Tibial nerve (tissue), 4 donors: ENCODE measurements at regions not wholly inside any gene's neighbourhood (a gene's known extent, or its start where the extent isn't known, plus 50 kb on each side); places are given as distances from the start of the nearest gene placed in this dataset.
"Not testable (repeated sequence)": the region's sequence is repeated elsewhere in the genome, so short reads cannot be mapped to it uniquely, and the experiment has no call there.

Source experiments
- DNase-seq, 2 donors: peaks; one replicate each; pipeline ENCODE4 v3.0.0-alpha.2; 2019; ENCODE audit warnings: low spot score in 2 of 2
- H3K27ac ChIP-seq, 4 donors: fragments of 200-600 bp; sonication (generic) in 3 of 4; one replicate each; pipeline ENCODE4 v1.5.1; 2017 to 2019; ENCODE audit warnings: mild to moderate bottlenecking in 1 of 4
- H3K27me3 ChIP-seq, 2 donors: fragments of 200-600 bp; sonication (generic) in 1 of 2; one replicate each; pipeline versions ENCODE4 v1.5.1 to v1.6.0; 2017 to 2019
- H3K36me3 ChIP-seq, 3 donors: fragments of 200-600 bp; sonication (generic); one replicate each; pipeline ENCODE4 v1.5.1; 2018 to 2019
- H3K4me1 ChIP-seq, 4 donors: fragments of 200-600 bp; sonication (generic) in 3 of 4; one replicate each; pipeline ENCODE4 v1.5.1; 2017 to 2019
- H3K4me3 ChIP-seq, 4 donors: fragments of 200-600 bp; sonication (generic) in 3 of 4; one replicate each; pipeline ENCODE4 v1.5.1; 2017 to 2019; ENCODE audit warnings: mild to moderate bottlenecking in 1 of 4, moderate library complexity in 1 of 4
- H3K9me3 ChIP-seq, 4 donors: fragments of 200-600 bp; sonication (generic) in 3 of 4; one replicate each; pipeline ENCODE4 v1.5.1; 2017 to 2019
- CTCF ChIP-seq, 5 experiments: fragments of 200-600 bp in 3 of 5; fragments of 450-650 bp in 2 of 5; sonication (generic) in 3 of 5; IDR thresholded peaks; one replicate each; pipeline ENCODE4 v1.5.1; 2016 to 2019; ENCODE audit warnings: antibody characterized with exemption in 5 of 5, mild to moderate bottlenecking in 3 of 5, moderate library complexity in 2 of 5
- EP300 ChIP-seq, 2 donors: sonication (generic); formaldehyde crosslinking; IDR thresholded peaks; one replicate each; pipeline ENCODE4 v1.6.1; 2017; ENCODE audit warnings: antibody characterized with exemption in 2 of 2, mild to moderate bottlenecking in 1 of 2
- POLR2A ChIP-seq, 2 donors: fragments of 450-650 bp; IDR thresholded peaks; one replicate each; pipeline ENCODE4 v1.6.1; 2017; ENCODE audit warnings: antibody characterized with exemption in 2 of 2, mild to moderate bottlenecking in 2 of 2, moderate library complexity in 2 of 2
- WGBS, 2 donors: methylation state at CpG; one replicate each; pipeline ENCODE4 v1.1.5; 2018; 5-methylcytosine and 5-hydroxymethylcytosine counted together

GRCh38 chr1:114249691-114250090 is 96.0 kb upstream of the SYT6 start:
- DNase-seq, result no peak
- Histone ChIP-seq H3K4me1 (no peaks in the 10 kb centered on the region), H3K36me3 (no peaks in the 10 kb centered on the region), H3K4me3 (no peak overlapping the region), H3K27me3 (no peaks in the 10 kb centered on the region), H3K27ac (no peak overlapping the region), H3K9me3 (peaks cover 0 to 9% (median 0%) of the 10 kb centered on the region in 4 donors)
- TF ChIP-seq CTCF (IDR thresholded peaks at IDR 0.05), result no peak
- no peak for TF ChIP-seq POLR2A (IDR thresholded peaks at IDR 0.05)
- no peak for TF ChIP-seq EP300 (IDR thresholded peaks at IDR 0.05)
- 82 to 84% methylated on average over 10 of the region's 10 CpGs for WGBS, 2 donors

- Histone ChIP-seq H3K4me3 (no peak overlapping the region), H3K4me1 (no peaks in the 10 kb centered on the region), H3K36me3 (no peaks in the 10 kb centered on the region), H3K9me3 (no peaks in the 10 kb centered on the region), H3K27ac (no peak overlapping the region), H3K27me3 (no peaks in the 10 kb centered on the region)
- WGBS, 2 donors, result 84 to 85% methylated on average over 3 of the region's 3 CpGs
- no peak for DNase-seq
- TF ChIP-seq CTCF (IDR thresholded peaks at IDR 0.05) (no peak), EP300 (IDR thresholded peaks at IDR 0.05) (no peak), POLR2A (IDR thresholded peaks at IDR 0.05) (no peak)
Measured at GRCh38 chr1:114248162-114248561, 94.5 kb upstream of the SYT6 start.

GRCh38 chr1:114242531-114243210 is 89.0 kb upstream of the SYT6 start:
- 87 to 90% methylated on average over 21 to 24 of the region's 43 CpGs for WGBS, 2 donors
- not testable (repeated sequence) for H3K36me3 ChIP-seq, H3K4me3 ChIP-seq, H3K27ac ChIP-seq, H3K4me1 ChIP-seq, DNase-seq, H3K27me3 ChIP-seq
- peaks cover 0 to 19% (median 0%) of the 10 kb centered on the region in 4 donors for H3K9me3 ChIP-seq

- H3K4me1 ChIP-seq, result no peaks in the 10 kb centered on the region
- no peaks in the 10 kb centered on the region for H3K27me3 ChIP-seq
- no peak for TF ChIP-seq CTCF (IDR thresholded peaks at IDR 0.05)
- no peak for TF ChIP-seq EP300 (IDR thresholded peaks at IDR 0.05)
- TF ChIP-seq POLR2A (IDR thresholded peaks at IDR 0.05), result no peak
- no peaks in the 10 kb centered on the region for H3K36me3 ChIP-seq
- H3K4me3 ChIP-seq, result no peak overlapping the region
- H3K9me3 ChIP-seq, result peaks cover 0 to 19% (median 0%) of the 10 kb centered on the region in 4 donors
- no peak for DNase-seq
- H3K27ac ChIP-seq, result no peak overlapping the region
- WGBS, 2 donors, result 69 to 82% methylated on average over 5 of the region's 5 CpGs
Measured at GRCh38 chr1:114238053-114238452, 84.4 kb upstream of the SYT6 start.

GRCh38 chr1:114236517-114236916 is 82.8 kb upstream of the SYT6 start:
- no peak overlapping the region for H3K4me3 ChIP-seq
- no peak overlapping the region for H3K27ac ChIP-seq
- no peaks in the 10 kb centered on the region for H3K4me1 ChIP-seq
- TF ChIP-seq CTCF (IDR thresholded peaks at IDR 0.05) (no peak), POLR2A (IDR thresholded peaks at IDR 0.05) (no peak), EP300 (IDR thresholded peaks at IDR 0.05) (no peak)
- peaks cover 0 to 10% (median 0%) of the 10 kb centered on the region in 4 donors for H3K9me3 ChIP-seq
- H3K36me3 ChIP-seq, result no peaks in the 10 kb centered on the region
- 69 to 79% methylated on average over 7 of the region's 7 CpGs for WGBS, 2 donors
- DNase-seq, result no peak
- H3K27me3 ChIP-seq, result no peaks in the 10 kb centered on the region
